UCSD-AML1 (cell line): ENCODE measurements at regions not wholly inside any gene's neighbourhood (a gene's known extent, or its start where the extent isn't known, plus 50 kb on each side); places are given as distances from the start of the nearest gene placed in this dataset.
A peak's percentile ranks its signal among the peaks of the same experiment; 100 is the strongest.

Source experiments
- DNase-seq: peaks from one replicate; lab custom pipeline; 2025; ENCODE audit not compliant: unreplicated experiment; lab: John Stamatoyannopoulos, UW

DNA sequence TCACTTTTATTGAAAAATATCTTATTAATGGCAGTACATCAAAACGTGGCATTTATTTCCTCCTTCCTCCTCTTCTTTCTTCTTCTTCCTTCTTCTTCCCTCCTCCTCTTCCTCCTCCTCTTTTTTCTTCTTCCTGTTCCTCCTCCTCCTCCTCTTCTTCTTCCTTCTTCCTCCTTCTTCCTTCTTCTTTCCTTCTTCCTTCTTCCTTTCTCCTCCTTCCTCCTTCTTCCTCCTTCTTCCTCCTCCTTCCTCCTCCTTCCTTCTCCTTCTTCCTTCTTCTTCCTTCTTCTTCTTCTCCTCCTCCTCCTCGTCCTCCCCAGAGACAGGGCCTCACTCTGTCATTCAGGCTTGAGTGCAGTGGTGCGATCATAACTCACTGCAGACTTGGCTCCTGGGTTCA lies 457.2 kb downstream of the AEBP2 start:
- DNase-seq: no peak

DNA sequence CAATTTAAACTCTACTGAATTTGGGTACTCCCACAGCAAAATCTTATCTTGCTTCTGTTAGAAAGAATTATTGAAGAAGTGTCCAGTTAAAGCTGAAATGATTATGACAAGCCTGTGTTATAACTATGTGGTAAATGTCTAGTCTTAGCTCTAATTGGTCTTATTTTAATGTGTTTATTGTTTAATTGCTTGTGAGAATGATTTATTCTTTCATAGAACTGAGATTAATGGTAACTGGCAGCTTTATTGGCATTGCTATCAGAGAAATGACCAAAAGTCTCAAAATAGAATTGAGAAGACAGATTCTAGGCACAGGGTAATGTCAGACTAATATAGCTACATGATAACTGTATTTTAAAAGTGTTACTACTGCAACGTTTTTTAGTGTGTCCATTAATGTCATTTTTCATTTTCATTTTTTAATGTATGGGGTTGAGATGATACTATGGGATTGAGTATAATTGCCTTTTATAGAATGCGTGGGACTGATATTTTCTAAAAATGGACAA lies 458.7 kb downstream of the AEBP2 start:
- no peak for DNase-seq

DNA sequence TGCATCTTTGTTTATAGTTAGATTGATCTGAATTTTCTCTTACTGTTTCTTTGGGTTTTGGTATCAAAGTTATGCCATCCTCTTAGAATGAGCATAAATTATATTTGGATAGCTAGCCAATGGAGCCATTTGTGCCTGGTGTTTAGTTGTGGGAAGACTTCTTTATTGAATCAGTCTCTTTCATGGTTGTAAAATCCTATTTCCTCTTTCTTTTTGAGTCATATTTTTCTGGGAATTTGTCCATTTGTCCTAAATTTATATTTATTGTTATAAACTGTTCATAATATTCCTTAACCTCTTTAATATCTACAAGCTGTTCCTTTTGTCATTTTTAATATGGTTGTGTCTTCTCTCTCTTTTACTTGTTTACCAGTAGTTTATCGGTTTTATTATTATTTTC lies 462.5 kb downstream of the AEBP2 start:
- no peak for DNase-seq

DNA sequence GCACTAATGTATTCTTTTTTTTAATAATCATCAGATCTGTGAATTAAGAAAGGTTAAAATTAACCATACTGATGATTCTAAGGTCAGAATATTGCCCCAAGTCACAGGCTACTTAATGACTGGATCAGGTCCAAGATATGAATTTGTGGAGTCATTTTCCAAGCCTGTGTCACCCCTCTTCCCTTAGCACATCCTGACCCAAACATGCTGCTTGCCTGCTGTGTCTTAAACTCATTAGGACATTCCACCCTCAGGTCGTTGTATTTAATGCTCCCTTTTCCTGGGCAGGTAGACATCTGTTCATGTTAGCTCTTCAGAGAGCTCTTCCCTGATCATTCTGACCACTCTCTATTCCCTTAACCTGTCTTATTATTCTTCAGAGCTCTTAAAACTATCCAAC lies 463.5 kb upstream of the PDE3A start:
- DNase-seq: no peak

DNA sequence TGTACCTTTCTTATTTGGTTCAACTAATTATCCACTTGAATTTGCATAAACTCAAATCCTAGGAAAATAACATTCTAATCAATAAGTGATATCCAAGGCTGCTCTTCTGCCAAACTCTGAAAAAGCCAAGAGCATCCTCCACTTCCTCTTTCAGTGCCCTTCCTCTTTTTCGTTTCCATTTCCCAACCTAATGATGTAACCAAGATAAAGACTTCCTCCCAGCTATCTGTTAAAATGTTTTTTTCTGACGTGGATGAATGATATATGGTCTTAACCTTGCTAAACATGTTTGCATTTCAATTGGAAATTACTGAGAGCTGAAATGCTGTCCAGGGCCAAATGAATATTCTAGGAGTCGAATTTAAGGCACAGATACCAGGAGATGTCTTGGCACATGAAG lies 459.5 kb upstream of the PDE3A start:
- no peak for DNase-seq

DNA sequence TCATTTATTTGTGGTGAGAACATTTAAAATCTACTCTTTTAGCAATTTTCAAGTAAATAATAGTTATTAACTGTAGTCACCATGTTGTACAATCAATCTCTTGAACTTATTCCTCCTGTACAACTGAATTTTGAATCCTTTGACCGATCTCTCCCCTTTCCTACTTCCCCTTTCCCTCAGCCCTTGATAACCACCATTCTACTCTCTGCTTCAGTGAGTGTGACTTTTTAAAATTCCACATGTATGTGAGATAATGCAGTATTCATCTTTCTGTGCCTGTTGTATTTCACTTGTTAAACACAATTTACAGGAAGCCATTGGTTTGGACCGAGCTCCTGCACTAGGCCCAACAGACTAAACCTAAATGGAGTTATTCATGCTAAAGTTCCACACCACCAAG lies 458.9 kb upstream of the PDE3A start:
- DNase-seq: no peak

DNA sequence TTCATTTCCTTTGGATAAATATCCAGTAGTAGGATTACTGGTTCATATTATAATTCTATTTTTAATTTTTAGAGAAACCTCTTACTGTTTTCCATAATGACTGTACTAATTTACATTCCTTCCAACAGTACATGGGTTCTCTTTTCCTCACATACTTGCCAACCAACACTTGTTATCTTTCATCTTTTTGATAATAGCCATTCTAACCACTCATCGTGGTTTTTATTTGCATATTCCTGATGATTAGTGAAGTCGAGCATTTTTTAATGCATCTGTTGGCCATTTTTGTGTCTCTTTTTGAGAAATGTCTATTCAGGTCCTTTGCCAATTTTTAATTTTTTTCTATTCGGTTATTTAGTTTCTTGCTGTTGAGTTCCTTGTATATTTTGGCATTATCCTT lies 457.7 kb upstream of the PDE3A start:
- DNase-seq: no peak

DNA sequence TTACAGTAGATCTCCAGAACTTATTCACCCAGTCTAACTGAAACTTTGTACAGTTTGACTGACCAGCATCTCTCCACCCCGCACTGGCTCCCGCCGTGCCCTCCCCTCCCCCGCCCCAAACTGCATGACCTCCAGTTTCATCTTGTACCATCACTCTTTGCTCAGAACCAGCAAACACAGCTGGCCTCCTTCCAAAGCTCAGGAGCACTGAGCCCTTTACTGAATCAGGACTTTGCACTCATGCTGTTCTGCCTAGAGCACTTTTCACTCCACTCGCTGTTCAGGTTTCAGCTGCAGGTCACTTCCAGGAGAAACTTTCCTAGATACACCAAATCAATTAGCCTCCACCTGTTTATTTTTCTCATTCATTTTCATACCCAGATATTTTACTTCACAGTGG lies 455.3 kb upstream of the PDE3A start:
- no peak for DNase-seq

DNA sequence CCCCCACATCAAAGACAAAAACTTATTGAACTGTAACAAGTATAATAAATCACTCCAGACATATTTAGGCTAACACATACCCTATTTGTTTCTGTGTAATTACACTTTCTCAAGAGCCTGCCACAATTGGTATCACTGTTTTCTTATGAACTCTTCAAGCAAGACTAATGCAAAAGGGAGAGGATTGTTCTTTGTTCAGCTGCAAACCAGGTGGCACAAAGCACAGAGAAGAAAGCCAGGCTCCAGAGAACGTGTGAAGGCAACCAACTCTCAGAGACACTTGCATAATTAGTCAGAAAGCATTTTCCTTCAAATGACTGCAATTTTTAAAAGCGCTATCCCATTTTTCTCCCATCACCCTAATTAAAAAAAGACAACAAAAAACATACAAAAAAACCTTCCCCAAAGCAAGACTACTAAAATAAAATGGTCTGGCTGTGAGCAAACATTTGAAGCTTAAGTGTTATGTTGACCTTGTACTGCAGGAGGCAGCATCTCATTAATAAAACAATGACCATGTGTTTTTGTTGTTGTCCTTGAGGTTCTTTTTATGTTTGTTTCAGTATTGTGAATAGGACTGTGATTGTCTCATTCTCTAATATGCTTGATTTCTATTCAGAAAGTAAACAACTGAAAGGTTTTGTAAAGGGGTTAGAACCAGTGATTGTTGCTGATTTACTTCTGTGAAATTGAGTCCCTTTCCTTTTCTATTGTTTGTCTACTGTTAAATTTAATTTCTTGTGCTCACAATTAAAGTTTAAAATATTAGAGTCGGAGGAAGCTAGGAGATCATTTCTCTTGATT lies 452.7 kb upstream of the PDE3A start:
- DNase-seq: no peak

DNA sequence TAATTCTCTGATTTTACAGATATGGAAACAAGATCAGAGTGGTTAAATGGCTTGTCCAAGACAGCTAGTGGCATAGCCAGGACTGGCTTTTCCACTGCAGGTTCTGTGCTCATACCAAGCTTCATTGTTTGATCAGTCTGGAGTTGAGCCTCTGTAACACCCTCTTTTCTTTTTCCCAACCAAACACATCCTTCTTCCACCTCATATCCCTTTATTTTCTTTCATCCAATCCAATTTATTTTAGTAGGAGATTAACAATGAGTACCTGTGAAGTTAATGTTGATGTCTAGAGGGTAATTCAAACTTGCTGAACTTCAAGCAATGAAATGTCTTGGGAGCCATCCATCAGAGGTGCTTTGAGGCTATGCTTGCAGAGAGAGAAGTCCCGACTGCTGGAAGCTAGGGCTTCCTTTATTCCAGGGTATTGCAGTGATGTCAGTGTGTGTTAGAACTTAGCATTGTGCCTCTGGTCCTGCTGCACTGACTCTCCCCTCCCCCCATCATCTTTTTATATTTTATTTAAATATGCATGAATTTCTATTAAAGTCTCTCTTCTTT lies 452.1 kb upstream of the PDE3A start:
- no peak for DNase-seq

DNA sequence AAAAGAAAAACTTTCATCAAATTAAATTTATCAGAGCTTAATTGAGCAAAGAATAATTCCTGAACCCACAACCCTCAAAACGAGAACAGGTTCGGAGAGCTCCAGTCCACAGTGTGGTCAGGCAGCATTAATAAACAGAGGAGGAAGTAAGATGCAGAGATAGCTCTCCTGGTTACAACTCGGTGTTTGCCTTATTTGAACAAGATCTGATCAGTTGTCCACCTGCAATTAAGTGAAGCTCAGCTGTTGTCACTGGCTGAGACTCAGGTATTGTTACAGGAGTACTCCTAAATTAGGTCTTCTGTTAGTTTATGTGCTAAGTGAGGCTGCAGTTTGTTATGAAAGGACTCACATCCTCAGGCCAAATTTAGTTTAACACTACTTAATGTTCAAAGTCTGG lies 451.4 kb upstream of the PDE3A start:
- no peak for DNase-seq

DNA sequence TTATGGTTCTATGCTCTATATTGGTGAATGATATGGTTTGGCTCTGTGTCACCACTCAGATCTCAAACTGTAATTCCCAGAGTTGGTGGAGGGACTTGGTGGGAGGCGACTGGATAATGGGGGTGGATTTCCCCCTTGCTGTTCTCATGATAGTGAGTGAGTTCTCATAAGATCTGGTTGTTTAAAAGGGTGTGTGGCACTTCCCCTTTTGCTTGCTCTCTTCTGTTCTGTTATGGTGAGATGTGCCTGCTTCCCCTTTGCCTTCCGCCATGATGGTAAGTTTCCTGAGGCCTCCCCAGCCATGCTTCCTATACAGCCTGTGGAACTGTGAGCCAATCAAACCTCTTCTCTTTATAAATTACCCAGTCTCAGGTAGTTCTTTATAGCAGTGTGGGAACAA lies 446.6 kb upstream of the PDE3A start:
- peak; percentile 8 for DNase-seq

DNA sequence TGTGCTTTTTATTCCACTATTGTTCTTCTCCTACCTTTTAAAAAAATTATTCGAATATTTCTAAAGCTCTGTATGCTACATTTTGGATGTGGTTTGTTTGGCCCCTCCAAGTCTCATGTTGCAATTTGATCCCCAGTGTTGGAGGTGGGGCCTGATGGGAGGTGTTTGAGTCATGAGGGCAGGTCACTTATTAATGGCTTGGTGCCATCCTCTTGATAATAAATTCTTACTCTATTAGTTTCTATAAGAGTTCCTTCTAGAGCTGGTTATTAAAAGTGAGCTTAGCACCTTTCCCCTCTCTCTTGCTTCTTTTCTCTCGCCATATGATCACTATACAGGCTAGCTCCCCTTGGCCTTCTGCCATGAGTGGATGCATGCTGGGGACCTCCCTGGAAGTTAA lies 445.6 kb upstream of the PDE3A start:
- no peak for DNase-seq

DNA sequence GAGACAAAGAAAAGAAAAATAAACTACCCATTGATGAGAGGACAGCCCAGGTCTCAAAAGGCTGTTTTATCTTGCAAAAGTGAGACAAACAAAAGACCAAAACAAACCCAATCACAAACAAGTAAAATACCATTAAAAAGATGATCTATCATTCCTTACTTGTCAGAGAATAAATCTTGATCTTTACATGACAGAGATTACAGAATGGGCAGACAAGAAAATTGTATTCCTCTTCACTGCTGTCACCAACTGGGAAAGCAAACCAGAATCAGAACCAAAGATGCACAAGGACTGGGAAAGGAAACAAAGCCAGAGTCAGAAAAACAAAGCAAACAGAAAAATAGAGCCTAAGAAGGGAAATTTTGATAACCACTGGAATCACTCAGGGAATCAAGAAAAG lies 444.0 kb upstream of the PDE3A start:
- DNase-seq: no peak

DNA sequence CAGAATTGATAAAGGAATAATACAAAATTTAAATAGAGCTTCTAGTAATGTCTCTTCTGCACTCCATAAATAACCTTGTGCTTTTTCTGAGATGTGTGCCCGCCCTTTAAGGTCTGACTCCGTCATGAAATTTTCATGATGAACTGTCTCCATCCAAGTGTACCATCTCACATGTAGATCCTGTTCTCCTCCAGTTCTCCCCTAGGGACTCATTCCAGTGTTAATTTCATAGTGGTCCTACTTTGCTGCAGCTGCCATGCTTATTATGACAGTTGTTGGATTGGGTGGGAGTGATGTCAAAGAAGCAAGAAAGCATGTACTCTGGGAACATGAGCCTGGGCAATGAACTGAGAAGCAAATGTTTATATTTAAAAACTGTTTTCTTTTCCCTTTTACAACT lies 442.5 kb upstream of the PDE3A start:
- no peak for DNase-seq

DNA sequence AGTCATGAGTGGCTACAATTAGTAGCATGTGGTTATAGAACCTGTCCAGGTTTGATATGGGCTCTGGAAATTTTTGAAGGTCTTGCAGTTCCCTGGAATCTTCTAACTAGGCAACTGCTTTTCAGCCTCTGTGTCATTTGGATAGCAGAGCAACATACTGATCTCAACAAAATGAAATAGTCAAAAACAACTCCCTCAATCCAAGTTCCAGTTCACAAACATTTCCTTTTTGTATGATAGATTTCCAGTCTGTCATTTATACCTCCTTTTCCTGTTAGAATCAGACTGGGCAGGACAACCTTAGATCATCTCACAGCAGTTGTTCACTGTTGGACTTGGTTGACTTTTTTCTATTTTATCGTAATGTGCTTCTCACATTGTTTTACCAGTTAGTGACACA lies 442.1 kb upstream of the PDE3A start:
- DNase-seq: no peak

DNA sequence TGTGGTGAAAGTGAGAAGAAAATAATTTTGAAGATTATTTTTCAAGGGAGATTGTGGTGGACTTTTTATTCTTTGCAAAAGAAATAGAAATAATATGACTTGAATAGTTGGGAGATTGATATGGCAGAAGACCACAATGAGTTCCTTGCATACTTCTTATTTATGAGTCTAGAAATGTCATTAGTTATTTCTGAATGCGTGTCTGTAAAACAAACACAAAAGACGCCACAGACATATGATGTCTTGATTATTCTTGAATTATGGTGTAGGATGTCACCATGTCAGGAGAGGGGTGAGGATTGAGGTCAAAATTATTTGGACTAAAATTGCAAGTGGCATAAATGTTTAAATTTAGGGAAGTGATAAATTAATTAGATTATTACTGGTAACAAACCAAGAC lies 440.7 kb upstream of the PDE3A start:
- no peak for DNase-seq

DNA sequence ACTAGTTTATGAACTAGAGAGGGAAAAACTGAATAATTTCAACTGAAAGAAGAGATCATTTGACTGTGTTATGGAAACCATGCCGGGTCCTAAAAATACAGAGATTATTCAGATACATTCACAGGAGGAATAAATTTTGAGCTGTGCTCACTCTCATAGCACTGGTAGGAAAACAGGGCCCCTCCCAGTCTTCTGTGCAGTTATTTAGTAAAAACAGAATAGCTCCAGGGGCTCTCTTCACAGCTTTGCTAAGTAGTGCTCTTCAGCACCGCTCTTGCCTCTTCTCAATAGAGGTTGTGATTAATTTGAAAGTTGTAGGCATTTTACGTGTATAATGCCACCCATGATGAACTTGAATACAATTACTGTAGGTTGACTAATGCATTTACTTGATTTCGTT lies 435.9 kb upstream of the PDE3A start:
- no peak for DNase-seq

DNA sequence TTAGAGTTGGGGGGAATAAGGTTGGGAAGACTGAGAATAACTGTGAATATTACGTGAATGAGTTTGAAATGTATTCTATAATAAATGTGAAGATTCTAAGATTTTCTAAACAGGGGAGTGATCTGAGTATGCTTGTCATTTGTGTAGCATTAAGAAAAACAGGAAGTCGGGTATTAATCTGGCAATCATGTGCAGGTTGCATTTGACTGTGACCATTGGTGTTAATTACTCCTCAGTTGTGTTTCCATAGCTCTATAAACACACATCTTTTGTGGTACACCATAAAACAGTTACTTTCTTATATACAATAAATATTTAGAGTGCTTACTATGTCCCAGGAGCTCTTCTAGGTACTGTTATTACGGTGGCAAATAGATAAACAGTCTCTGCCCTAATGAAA lies 434.4 kb upstream of the PDE3A start:
- no peak for DNase-seq

DNA sequence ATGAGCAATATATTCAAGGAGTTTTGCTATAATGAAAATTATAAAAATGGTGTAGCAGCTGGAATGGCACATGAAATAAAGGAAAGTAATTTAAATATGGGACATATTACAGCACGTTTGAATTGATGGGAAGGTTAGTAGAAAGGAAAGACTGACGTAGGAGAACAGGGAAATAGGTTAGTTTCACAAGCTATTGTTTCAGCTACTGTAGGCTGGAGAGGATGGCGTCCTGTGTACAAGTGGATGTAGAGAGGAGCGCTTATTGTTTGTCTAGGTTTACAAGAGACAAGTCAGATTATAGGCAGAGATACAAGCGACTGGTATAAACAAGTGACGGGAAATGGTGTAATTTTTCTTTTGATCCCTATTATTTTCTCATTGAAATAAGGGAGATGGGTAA lies 431.2 kb upstream of the PDE3A start:
- no peak for DNase-seq

DNA sequence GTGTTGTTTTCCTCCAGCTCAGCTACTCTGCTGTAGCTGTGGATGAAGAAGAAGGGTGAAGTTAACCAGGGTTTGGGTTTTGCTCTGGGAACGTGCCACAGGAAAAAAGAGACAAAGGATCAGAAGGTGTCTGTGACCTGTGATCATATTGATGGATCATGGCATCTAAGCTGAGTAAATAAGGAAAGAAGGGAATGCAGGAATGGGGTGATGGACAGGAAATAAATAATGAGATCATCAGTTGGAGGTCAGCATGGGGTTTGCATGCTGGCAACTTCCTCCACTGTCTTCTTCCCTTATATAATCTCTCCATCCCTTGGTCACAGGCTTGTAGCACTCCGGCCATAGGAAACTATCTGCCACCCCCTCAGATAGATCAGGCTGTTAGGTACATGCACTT lies 430.3 kb upstream of the PDE3A start:
- DNase-seq: no peak

DNA sequence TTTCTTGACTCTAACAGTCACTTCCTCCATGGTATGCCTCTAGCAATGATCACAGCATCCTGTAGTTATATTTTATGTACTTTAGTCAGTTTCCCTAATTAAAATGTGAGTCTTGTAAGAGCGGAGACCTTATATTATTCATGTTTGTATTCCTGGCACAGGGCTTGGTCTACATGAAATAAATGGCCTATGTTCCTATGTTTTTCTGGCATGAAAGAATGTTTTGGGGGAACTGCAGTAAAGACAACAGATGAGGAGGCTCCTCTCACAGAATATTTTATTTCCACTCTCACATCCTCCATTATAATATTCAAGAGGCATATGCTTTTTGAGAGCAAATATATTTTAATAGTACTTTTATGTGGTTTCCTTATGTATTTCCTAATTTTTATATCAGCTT lies 429.8 kb upstream of the PDE3A start:
- DNase-seq: no peak

DNA sequence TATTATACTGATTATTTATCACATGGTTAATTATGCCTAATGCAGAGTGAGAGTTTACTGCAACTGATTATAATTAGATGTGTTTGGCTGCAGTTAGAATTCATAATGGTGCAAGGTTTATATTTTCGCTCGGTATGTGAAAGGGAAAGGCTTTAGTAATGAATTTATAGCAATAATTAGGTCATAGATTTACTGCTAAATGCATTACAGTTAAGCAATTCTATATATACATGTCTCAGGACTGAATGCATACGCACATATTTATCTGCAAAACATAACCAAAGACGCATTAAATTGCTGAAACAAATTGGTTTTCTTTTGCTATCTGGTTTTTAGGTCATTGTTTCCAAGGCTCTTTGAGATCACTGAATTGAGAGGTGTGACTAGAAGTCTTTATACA lies 428.1 kb upstream of the PDE3A start:
- DNase-seq: no peak
